Stimulated activated CD8-positive, alpha-beta memory T cell treated with anti-CD3 and anti-CD28 coated beads, Interleukin-4, amount 100 ng/mL, for 24 hours (primary cell): ENCODE measurements at regions not wholly inside any gene's neighbourhood (a gene's known extent, or its start where the extent isn't known, plus 50 kb on each side); places are given as distances from the start of the nearest gene placed in this dataset.

Experiments used
- DNase-seq: peaks from one replicate; pipeline ENCODE4 v3.0.0-alpha.2; 2020; ENCODE audit warnings: low read depth

DNA sequence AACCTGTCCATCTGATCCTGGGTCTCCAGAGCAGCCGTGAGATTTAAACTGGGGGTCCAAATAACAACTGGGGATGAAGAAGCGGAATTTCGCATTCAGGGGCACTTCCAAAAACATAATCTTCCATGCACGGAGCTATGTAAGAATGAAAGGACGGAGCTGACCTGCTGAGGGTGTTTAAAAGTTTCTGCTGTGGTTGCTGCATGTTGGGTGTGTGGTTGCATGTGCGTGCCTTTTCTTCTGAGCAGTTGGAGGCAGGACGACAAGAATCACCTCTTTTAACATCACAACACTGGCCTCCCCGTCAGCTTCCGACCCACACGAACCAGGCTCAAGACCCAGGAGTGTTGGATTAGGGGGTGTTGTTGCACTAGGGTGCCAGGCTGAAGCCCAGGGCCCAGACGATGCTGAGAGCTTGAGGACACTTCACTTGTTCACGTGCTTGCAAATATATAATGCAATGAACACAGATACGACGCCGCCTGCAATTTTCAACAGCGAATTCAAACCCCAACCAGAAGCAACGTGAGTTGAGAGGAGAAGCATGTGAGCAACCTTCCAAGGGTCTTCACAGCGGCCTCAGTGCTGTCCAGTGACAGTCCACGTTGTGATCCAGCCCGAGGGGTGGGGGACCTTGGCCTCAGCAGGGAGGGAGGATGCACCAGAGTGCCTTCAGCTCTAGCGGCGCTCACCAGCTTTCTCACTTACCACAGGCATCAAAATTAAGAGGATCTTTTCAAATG, 76.0 kb upstream of the SALL3 start:
- no peak for DNase-seq

DNA sequence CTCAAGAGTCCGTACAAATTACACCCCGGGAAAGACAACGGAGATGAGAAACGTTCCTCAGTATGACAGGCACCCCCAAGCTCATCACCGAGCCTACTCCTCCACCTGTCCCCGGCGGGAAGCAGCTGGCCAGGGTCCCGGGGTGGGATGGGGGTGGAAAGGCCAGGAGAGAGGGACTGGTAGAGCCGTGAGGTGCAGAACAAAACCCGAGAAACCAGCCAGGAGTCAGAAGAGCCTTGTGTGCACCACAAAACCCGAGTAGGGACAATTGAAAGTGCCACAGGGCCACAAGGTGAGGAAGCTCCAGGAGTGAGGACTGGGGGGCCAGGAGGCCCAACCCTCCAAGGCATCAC, 75.5 kb upstream of the SALL3 start:
- no peak for DNase-seq

GRCh38 chr18:78905334-78905733, 74.3 kb upstream of the SALL3 start:
- DNase-seq, result no peak

GRCh38 chr18:78906066-78906465, 73.6 kb upstream of the SALL3 start:
- no peak for DNase-seq

GRCh38 chr18:78908462-78909260, 71.0 kb upstream of the SALL3 start:
- DNase-seq, result no peak

DNA sequence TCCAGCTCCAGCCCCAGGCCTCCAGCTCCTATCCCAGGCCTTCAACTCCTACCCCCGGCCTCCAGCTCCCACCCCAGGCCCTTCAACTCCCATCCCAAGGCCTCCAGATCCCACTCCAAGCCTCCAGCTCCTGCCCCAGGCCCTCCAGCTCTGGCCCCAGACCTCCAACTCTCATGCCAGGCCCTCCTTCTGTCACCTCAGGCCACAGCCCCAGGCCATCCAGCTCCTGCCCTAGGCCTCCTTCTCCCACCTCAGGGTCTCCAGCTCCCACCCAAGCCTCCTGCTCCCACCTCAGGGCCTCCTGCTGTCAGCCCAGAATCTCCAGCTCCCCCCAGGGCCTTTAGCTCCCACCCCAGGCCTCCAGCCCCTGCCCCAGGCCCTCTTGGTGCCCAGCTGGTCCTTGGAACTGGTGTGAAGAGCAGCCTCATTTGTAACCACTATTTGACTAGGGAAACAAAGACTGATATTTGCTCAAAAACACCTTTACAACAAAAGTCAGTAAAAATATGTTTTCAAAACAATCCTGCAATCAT, 67.8 kb upstream of the SALL3 start:
- no peak for DNase-seq

DNA sequence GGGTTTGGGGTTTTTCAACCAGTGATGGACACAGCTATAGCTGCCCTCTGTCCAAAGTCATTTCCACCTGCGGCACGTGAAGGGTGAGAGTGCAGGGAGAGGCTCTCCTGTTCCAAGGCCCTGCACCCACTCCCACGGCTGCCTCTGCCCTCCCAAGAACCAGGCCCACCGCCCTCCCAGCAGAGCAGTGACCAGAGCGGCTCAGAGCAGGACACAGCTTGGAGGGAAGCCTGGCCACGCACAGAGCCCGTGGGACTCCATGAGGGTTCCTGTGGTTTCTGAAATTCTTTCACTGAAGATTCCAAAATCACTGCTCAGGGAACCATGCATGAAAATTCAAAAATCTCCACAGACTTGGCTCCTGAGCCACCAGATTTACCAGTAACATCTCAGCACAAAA, 67.3 kb upstream of the SALL3 start:
- no peak for DNase-seq

DNA sequence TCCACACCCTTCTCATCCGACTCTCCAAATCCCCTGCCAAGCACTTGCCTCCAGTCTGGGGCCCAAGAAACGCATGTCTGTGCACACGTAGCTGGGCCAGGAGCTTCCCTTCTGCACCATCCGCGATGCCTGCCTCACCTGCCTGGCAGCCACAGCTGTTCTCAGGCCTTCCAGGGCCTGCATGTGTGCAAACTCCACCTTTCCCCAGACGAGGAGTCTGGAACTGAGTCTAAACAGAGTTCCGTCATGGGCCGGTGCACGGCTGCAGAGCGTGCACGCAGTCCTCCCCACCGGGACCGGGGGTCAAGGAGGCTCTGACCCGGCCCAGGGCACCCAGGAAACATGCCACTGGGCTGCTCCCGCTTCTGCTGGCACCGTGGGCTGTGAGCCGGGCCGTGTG, 66.8 kb upstream of the SALL3 start:
- DNase-seq, result no peak

GRCh38 chr18:78913395-78913794, 66.2 kb upstream of the SALL3 start:
- DNase-seq, result no peak

DNA sequence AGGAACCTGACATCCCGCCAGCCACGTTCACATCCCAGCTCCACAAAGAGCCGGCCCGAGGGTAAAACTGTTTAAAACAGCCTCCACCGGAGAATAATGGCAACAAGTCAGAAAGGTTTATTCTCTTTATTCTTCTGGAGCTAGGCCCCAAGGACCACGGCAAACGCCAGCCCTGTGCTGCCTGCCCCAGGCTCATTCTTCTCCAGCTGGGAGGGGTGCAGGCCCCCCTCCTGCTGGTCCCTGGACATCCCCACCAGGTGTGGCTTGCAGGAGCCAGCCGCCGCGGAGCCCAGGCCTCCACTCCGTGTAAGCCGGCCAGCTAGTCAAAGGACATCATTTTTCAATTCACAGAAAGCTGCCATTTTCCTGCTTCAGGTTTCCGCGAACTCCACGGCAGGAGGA, 65.8 kb upstream of the SALL3 start:
- no peak for DNase-seq

GRCh38 chr18:78914249-78914935, 65.2 kb upstream of the SALL3 start:
- DNase-seq, result no peak

DNA sequence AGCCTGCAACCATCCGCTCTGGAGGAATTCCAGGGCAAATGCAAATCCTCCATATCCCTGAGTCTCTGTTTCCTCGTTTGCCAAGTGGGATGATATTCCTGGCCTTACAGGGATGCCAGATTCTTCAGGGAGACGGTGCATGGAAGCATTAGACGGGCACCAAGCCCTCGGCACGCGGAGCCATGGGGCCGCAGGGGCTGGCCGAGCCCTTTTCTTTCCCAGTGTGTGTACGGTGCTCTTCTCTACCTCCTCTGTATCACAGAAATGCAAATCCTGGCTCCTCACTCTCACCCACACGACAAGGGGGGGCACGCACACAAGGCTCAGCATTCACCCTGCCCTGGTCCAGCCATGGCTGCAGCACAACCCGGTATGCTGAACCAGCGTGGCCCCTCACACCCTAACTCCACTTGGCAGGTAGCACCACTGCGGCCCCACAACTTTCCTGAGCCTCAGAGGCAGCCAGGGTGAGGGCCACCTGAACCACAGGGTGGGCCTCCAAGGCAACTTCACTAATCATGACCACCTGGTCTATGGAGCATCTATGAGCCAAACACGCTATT, 64.1 kb upstream of the SALL3 start:
- DNase-seq, result no peak

- no peak for DNase-seq
Observed at GRCh38 chr18:78918707-78919106, 60.9 kb upstream of the SALL3 start.

GRCh38 chr18:78919956-78920355, 59.7 kb upstream of the SALL3 start:
- no peak for DNase-seq

DNA sequence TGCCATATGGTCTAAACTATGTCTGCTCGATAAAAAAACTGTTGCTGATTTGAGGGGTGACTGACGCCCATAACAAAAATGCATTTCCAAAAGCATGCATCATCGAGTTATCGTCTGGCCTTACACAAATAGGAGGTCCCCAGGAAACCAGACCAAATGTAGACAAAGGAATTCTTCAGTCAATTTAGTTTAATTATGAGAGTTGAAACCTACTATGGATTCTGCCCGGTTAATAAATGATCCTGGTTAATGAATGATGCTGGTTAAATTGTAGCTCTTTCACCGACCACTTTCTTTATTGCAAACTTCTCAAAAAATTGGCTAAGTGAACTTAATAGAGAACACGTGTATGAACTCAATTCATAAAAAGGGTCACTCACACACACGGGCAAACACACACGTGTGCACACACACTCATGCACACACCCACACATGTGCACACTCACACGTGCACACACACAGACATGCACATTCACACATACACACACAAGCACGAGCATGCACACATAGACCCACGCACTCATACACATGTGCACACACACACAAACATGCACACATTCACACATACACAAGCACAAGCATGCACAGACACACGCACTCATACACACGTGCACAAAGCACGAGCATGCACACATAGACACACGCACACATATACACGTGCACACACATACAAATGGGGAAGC, 59.0 kb upstream of the SALL3 start:
- no peak for DNase-seq

DNA sequence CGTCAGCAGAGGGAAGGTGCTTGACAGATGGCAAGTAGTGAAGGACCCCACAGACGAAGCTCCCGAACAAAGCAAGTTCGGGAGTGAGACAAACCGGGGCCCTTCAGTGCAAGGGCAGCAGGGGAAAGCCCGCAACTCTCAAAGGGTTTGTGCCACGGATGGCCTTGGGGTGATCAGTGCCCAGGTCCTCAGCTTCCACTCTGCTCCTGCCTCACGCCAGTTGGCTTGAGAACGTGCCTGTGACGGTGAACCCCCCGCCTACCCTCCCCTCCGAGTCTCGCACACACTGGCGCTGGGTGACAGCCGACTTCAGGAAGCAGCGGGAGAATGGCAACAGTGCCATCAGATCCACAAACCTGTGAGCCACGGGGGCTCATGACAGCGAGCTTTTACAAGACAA, 56.8 kb upstream of the SALL3 start:
- DNase-seq, result no peak

- DNase-seq, result no peak
Observed at GRCh38 chr18:78924301-78924700, 55.3 kb upstream of the SALL3 start.

DNA sequence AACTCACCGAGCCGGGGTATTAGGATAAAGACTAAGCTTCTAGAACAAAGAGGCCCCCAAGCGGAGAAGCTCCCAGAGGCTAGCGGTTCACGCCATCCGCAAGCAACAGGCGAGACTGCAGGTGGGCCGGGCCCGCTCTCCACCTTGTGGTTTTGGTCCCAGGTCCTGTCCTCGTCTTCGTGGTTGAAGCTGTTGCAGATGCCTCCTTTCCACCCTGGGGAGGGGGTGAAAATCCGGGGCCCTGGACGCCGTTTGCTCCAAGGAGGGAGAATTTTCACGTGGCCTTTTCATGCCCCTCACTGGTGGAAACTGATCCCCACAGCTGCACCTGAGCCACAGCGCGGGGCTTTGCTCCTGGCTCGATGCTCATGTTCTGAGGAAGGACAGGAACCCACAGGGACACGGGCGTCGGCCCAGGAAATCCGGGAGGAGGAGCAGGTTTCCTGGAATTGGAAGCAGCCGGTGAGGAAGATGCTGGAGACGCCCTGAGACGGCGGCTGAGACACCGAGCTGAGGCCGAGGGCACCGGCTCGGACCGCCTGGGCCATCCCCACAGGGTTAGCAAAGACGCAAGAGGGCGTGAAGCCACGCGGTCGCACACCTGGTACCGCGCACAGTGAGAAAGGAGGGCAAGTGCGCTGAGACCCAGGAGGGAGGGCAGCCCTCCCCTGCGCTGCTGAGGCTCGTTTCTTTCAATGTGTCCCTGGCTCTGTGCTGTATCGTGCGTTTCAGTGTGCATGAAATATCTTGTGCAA, 54.7 kb upstream of the SALL3 start:
- no peak for DNase-seq

- no peak for DNase-seq
Observed at GRCh38 chr18:78925557-78926242, 53.9 kb upstream of the SALL3 start.

- no peak for DNase-seq
Observed at GRCh38 chr18:78926243-78926615, 53.4 kb upstream of the SALL3 start.

DNA sequence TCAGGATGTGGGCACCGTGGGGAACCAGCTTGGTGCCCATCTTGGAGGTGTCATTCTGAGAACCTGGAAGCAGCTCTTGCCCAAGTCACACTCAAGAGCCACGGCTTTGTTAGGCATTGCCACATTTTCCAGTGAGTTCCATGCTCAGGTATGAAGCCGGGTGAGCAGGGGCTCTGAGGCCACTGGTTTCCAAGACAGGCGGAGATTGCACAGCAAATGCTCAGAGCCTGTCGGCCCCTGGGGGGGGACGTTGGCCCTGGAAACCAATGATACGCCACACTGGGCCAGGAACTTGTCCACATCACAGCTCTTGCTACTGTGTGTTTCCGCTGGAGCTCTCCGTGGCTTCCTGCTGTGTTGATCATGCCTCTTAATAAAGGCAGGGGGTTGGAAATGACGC, 52.5 kb upstream of the SALL3 start:
- DNase-seq, result no peak
